ENCODE measurements at regions not wholly inside any gene's neighbourhood (a gene's known extent, or its start where the extent isn't known, plus 50 kb on each side); places are given as distances from the start of the nearest gene placed in this dataset.

GRCh38 chr1:233460692-233461091 is 133.2 kb downstream of the MAP3K21 start:
- no peak for TF ChIP-seq CTCF (IDR thresholded peaks at IDR 0.05; ENCODE audit: borderline replicate concordance, extremely low read depth, low read length, poor library complexity, severe bottlenecking)
- no peak for TF ChIP-seq EZH2 (IDR thresholded peaks at IDR 0.05; ENCODE audit: borderline replicate concordance, low read depth, low read length, severe bottlenecking)
